OCI-LY1 (cell line): ENCODE measurements at regions not wholly inside any gene's neighbourhood (a gene's known extent, or its start where the extent isn't known, plus 50 kb on each side); places are given as distances from the start of the nearest gene placed in this dataset.

ENCODE experiments used
- CTCF ChIP-seq: fragments of 200-600 bp; sonication (generic), shearing (Covaris generic); IDR thresholded peaks from 2 replicates; pipeline ENCODE4 v1.5.1; 2017; ENCODE audit warnings: mild to moderate bottlenecking, antibody characterized with exemption, low read length, moderate library complexity, mixed read lengths
- EZH2 ChIP-seq: fragments of 200-600 bp; sonication (generic), shearing (Covaris generic); IDR thresholded peaks from 2 replicates; pipeline ENCODE4 v1.8.0; 2017; ENCODE audit warnings: borderline replicate concordance, mixed run types, mild to moderate bottlenecking, antibody characterized with exemption, low read length, moderate library complexity, mixed read lengths

GRCh38 chrX:138769918-138770317, 58.4 kb upstream of the FGF13 start:
- TF ChIP-seq CTCF (no peak), EZH2 (no peak)
